Cardiac septum (tissue), 1 donor: ENCODE measurements at regions not wholly inside any gene's neighbourhood (a gene's known extent, or its start where the extent isn't known, plus 50 kb on each side); places are given as distances from the start of the nearest gene placed in this dataset.
"Not testable (repeated sequence)": the region's sequence is repeated elsewhere in the genome, so short reads cannot be mapped to it uniquely, and the experiment has no call there.

Experiments used
- DNase-seq: peaks from one replicate; pipeline ENCODE4 v3.0.0-alpha.2; 2020; ENCODE audit warnings: low spot score
- intact Hi-C: fragments of 100-400 bp; cut with DNase I; formaldehyde crosslinking; loops from one replicate; pipeline ENCODE4 v1.14.0; 2022
- donor health status: DM: no; HTN: no; CAD: no.

DNA sequence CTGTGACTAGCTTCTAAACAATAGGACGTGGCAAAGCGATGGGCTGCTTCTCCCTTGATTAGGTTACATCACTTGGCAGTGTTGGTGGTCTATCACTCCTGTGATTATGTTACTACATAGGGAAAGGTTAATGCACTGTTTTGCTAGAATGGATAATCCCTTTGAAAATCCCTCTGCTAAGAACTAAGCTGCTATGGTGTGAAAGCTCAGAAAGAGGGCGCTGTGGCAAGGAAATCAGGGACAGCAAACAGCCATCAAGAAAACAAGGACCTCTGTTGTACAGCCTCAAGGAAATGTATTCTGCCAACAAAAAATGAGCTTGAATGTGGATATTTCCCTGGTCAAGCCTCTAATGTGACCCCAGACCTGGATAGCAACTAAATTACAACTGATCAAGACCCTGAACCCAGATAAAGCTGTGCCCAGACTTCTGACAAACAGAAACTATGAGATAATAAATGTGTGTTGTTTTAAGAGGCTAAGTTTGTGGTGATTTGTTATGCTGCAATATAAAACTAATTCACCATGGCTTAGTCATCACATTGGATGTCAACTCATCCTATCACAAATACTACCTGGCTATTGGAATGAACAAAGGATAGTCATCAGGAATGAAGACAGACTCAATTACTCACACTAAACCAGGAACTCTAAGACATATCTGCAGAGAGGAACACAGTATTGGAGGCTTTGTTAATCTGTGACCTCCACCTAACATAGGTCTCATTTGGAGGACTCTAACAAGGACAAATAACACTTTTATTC is 1215.9 kb downstream of the EFNA5 start:
- DNase-seq, result no peak
- intact Hi-C loops, result no loop called here

DNA sequence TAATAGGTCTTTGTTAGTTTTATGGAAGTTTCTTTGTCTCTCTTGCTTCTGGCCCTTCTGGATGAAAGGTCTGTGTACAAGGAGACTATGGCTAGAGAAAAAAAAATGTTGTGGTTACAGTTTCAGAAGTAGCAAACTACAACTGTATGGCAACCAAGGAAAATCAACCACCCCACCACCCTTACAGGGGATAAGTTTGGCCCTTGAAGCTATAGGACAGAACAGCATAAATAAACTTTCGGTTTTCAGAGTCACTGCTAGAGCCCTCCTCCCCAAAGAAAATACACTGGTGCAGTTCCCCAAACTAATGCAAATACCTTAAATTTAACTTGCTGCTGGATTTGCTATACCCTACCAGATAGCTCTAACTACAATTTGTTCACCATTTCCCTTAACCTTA is 1216.7 kb downstream of the EFNA5 start:
- intact Hi-C loops, result no loop called here
- DNase-seq, result no peak

DNA sequence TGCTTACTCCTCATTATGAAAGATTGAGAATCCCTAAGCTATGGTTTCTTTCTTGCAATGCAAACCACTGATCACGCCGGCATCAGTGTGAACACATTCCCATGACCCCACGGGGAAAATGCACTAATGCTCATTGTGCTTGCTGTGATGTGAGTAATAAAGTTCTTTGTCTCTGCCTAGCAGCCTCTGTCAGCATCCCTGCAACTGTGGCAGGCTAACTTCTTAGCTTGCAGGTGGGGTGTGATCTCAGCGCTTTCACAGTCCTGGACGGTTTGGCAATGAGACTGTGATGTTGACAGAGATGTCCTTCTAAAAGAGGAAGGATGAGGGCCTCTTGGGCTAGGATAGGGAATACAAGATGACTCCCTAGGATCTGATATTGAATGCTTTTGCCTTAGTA is 1218.7 kb downstream of the EFNA5 start:
- intact Hi-C loops, result no loop called here
- no peak for DNase-seq

DNA sequence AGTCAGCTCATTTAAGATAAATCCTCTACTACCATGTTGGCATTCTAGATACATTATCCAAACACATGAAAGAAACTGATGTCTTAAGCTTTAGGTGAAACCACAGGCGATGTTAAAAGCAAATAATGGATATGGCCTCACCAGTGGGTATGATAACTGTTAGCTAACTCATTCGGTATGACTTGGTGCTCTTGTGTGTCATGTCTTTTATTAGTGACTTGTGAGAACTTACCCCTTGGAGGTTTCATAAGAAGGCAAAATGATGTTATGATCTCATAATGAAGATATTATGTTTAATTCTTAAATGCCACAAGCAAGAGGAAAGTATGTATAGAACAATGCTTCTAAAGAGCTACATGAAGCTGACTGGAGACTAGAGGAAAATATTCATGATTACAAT is 1227.0 kb downstream of the EFNA5 start:
- intact Hi-C loops, result no loop called here

DNA sequence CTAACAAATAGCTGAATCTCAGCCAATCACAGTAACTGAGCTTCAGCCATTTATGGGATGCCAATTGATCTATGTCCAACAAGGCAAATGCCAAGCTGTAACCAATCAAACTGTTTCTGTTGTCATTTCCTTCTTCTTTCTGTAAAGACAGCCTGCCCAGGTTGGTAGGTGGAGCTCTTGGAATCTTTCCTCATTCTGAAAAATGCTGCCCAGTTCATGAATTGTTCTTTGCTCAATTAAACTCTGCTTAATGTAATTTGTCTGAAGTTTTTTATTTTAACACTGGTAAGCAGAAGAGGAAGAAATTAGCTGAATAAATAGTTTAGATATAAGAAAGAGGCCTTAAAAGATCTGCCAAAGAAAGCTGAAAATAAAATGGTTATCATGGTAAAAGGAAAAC is 1235.6 kb downstream of the EFNA5 start:
- no peak for DNase-seq
- intact Hi-C loops, result no loop called here

More for the DNA sequence above, 1227.0 kb downstream of the EFNA5 start:
- no peak for DNase-seq

DNA sequence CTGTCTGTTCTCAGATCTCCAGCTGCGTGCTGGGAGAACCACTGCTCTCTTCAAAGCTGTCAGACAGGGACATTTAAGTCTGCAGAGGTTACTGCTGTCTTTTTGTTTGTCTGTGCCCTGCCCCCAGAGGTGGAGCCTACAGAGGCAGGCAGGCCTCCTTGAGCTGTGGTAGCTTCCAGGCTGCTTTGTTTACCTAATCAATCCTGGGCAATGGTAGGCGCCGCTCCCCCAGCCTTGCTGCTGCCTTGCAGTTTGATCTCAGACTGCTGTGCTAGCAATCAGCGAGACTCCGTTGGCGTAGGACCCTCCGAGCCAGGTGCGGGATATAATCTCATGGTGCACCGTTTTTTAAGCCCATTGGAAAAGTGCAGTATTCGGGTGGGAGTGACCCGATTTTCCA is 1240.0 kb downstream of the EFNA5 start:
- DNase-seq, intact Hi-C loops: not testable (repeated sequence)

DNA sequence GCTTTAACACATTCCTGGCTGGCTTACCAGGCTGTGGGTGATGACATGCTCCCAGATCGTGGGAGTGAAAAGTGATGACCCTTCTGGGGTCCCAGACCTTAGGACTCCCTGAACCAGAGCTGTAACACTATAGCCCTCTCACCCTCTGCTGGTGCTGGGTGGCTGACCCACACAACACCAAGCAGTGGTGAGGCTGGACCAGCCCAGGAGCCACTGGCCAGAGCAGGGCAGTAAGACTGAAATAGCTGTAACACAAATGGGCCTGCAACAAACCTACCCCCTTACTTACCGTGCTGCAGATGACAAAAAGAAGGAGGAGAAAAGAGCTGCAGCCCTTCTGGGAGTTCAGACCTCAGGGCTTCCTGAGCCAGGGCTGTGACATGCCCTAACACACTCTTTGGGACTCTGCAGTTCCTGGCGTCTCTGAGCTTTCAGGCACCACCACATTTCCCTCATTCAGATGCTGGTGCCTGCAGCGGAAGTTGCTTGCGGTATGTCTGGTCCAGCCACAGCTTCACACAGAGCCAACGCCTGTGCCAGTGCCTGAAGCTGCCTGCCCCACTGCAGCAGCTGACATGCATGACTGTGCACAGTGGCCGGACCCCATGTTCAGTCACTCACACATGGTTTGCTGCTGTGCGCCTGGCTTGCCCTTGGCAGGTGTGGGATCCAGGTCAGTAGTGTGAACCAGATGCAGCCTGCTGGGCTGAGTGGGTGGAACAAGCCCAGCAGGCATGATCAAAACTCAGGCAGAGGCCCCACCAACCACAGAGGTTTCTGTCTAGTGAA is 1247.4 kb downstream of the EFNA5 start:
- intact Hi-C loops, result no loop called here

DNA sequence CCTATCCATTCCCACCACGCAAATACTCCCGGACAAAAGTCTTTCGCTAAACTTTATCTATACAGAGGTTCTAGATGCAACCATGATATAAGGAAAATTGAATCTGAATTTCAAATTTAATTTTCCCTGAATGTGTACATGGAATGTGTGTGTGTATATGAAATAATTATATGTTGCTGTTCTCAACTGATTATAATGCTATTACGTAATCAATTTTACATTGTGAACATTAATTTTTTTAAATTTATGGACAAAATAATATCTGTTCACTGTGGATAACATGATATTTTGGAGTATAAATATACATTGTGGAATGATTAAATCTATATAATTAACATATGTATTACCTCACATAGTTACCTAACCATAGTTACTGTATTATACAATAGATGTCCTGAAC is 1250.6 kb downstream of the EFNA5 start:
- intact Hi-C loops, result no loop called here
- no peak for DNase-seq

More for the DNA sequence above, 1247.4 kb downstream of the EFNA5 start:
- DNase-seq, result no peak

DNA sequence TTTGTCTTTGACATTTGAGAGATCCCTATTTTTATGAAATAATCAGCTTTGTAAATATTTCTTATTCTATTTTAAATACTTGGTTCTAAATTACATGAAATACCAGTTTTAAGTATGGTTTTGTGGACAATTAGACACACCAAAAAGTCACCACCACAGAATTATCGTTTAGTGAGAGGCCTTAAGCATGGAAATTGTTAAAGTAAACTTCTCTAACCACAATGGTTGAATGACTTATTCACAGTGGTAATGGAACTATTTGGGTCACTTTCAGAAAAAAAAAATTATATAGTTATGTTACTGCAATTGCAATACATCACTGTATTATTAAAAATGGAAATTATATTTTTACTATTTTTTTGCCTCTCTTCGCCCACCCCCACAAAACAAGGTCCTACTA is 1252.5 kb downstream of the EFNA5 start:
- DNase-seq, result no peak
- intact Hi-C loops, result no loop called here

DNA sequence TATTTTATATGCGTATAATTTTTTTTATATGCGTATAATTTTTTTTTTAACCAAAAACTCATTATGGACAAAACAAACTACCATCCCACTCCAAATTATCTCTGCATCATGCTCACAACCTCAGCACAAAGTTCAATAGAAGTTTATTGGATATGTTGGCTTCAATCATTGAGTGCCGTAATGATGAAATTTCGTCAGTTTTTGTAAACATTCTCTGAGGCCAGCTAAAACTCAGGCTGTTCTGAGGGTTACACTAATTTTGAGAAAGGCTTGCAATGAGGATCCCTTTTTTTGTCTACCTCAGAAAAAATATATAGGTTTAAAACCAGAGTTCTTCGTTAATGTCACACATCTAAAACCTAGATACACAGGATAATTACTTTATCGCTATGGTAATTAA is 1253.2 kb downstream of the EFNA5 start:
- intact Hi-C loops, result no loop called here
- no peak for DNase-seq

DNA sequence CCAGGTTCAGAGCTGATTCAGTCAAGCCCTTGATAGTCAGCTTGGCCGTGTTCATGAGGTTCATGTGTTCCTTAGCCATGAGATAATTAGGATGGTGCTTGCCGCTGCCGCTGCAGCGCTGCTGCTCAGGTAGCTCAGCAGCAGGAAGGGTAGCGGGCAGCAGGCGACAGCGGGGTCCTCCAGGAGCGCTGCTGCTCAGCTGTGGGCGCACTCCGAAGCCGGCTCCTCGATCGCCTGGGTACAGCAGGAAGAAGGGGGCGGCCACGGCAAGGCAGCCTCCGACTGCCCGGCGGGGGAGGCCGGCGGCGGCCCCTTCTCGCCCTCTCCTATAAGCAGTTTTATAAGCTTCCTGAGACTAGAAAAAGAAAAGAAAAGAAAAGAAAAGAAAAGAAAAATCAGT is 1253.6 kb downstream of the EFNA5 start:
- peak; percentile 72 for DNase-seq
- intact Hi-C loops, result no loop called here

DNA sequence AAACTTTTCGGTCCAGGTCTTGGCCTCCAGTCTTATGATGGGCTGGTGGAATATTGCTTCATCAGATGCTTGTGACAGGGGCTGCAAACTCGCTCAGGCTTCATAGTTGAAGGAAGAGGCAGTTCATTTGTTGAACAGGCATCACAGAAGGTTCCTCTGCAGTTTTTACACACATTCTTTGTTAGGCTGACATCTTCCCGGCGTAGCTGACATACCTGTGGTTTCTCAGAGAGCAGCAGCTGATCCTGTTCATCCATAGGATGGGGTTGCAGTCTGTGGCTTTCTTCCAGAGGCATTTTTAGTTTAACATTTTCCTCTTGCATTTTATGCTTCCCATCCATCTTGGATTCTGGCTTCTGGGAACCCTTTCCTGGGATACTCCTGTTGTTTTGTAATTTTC is 1255.2 kb downstream of the EFNA5 start:
- DNase-seq, result no peak
- intact Hi-C loops, result no loop called here

DNA sequence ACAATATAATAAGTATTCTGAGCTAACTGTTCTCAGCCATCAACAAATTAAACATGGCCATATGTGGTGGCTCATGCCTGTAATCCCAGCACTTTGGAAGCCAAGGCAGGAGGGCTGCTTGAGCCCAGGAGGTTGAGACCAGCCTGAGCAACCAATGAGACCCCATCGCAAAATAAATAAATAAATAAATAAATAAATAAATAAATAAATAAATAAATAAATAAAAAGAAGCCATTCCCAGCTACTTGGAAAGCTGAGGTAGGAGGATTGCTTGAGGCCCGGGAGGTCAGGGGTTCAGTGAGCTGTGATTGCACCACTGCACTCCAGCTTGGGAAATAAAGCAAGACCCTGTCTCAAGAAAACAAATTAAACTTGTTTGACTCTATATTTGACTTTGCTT is 1256.4 kb downstream of the EFNA5 start:
- DNase-seq, result no peak
- intact Hi-C loops, result no loop called here

DNA sequence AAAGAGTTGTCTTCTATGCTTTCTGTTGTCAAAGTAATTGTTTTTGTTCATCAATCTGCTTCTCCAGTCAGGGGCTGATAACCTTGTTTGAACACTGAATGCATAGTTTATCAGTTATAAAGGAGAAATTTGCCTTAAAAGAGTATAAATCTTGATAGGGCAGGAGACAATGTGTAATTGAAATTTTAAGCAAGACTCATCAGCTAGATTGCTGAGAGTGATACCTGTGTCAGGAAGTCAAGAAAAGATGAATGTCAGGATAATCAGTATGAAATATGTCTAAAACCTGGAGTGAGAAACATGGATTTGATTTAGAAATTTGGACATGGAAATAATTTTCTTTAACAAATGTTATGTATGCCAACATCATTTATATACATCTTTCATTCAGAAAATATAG is 1258.1 kb downstream of the EFNA5 start:
- no peak for DNase-seq
- intact Hi-C loops, result no loop called here

DNA sequence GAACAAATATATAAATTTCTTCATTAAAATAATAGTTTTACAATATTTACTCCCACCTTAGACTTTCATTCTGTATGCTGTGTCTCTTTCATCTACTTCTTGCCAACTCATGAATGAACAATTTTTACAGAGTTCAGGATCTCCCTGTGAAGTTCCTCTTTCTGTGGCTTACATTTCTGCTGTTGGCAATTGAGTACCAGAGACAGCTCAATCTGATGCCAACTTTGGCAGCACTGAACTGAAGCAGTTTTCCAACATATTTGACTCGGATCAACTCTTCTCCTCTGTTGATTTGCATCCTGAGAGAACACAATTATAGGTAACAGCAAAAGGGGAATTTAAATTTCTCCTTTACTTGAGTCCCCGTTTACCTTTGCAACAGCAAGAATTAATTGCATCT is 1262.2 kb downstream of the EFNA5 start:
- intact Hi-C loops, result no loop called here

DNA sequence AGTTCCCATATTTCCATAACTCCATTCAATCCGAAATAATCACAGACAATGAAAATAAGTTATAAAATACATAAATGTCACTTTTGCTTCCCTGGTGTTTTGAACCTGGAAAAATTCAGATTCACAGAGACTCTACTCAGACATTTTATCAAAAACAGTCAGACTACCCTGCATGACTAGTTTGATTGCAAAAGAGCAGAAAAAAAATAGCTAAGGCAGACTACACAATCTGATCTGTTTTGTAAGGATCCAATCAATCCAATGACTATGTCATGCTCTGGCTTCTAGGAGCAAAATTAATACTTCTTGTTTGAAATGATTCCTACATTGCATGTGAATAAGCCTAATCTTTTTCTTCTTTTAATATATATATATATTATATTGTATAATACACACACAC is 1262.6 kb downstream of the EFNA5 start:
- no peak for DNase-seq
- intact Hi-C loops, result no loop called here

More for the DNA sequence above, 1262.2 kb downstream of the EFNA5 start:
- DNase-seq, result no peak

DNA sequence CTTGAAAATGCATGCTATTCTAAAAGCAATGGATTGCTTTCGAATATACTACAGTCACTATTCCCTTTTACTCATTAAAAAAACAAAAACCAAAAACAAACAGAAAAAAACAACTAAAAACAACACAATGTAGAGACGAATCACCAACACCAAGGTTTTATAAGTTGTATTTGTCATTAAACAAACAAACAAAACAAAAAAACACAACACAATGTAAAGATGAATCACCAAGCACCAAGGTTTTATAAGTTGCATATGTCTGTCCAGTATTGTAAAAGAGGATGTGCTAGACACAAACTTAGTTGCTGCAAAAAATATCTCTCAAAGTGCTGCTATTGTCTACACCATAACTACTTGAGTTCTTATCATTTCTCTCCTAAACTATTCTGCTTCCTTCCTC is 1269.2 kb downstream of the EFNA5 start:
- intact Hi-C loops, result no loop called here
- no peak for DNase-seq

DNA sequence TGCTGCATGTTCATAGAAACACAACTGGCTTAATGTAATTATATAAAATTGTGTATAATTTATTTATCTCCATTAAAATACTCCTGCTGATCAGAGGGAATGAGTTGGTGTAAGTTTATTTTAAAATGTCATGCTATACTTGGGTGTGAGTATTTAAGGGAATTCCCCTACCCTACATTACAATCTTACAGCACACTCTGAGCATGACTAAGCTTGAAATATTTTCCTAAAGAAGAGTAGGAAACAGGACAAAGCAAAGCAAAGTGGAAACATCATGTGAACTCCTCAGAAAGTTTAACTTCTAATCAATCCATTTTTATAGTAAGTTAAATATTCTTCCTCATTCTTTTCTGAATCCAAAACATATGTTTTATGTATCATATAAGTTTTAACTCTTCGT is 1271.3 kb downstream of the EFNA5 start:
- intact Hi-C loops, result no loop called here
- DNase-seq, result no peak

DNA sequence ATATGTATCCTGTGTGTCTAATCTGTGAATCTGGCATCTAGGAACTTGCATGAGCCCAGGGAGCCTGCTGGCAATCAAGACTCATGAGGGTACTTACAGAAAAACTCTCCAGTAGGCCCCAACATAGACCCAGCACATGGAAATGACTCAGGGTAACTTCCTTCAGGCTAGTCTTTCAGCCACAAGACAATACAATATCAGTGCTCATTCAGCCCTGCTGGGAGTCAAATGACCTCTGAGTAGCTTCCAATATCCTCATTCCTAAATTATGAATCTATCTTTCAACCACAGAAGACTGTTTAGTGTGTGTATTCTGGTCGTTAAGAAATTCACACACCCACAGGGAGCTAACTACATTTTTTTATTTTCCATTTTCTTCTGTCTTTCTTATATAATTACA is 1273.0 kb downstream of the EFNA5 start:
- intact Hi-C loops, result no loop called here
- no peak for DNase-seq

DNA sequence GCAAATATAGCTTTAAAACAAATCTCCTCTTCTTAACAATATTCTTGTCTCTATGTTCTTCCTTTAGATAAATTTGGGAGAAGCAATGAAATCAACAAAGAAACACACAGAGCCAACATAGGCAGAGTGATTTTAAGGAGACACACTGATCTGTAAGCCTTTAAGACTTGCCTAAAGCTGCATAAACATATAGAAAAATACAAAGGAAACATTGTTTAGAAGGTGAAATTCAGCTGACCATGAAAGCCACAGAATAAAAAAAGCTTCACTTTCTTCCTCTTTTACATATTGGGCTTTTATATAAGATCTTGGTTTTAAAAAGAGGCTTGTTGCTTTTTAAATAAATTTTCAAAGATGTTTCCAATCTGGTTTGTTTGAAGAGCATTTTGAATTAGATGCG is 1277.5 kb downstream of the EFNA5 start:
- DNase-seq, result no peak
- intact Hi-C loops, result no loop called here

DNA sequence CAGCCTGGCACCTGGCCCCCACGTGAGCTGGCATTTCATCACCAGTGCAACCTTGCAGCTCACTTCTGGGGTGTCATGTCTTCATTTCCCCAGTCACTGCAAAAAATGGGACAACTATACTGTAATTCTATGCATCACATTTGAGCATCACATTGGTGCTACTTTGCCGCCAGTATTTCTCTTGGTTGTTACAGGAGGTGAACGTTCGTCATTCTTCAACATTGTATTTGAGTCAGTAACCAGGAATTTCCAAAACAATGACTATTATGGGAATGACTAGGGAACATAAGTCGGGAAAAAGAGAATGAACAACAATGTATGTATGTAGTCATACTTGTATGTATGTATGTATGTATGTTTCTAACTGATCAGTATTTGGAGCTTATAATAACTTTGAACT is 1278.0 kb downstream of the EFNA5 start:
- no peak for DNase-seq
- intact Hi-C loops, result no loop called here
